22Rv1 (cell line): ENCODE measurements at regions not wholly inside any gene's neighbourhood (a gene's known extent, or its start where the extent isn't known, plus 50 kb on each side); places are given as distances from the start of the nearest gene placed in this dataset.

ENCODE experiments used
- CTCF ChIP-seq: fragments of 450-650 bp; IDR thresholded peaks from 2 replicates; pipeline ENCODE4 v1.5.1; 2017; ENCODE audit warnings: mild to moderate bottlenecking
- ZFX ChIP-seq: fragments of 450-650 bp; IDR thresholded peaks from 2 replicates; pipeline ENCODE4 v1.6.1; 2017; ENCODE audit warnings: antibody characterized with exemption, borderline replicate concordance

- TF ChIP-seq CTCF (no peak), ZFX (no peak)
These were observed 319.7 kb upstream of the DEFB115 start for GRCh38 chr20:30937790-30938189.
